ENCODE measurements at regions not wholly inside any gene's neighbourhood (a gene's known extent, or its start where the extent isn't known, plus 50 kb on each side); places are given as distances from the start of the nearest gene placed in this dataset.
"Not testable (repeated sequence)": the region's sequence is repeated elsewhere in the genome, so short reads cannot be mapped to it uniquely, and the experiment has no call there.

DNA sequence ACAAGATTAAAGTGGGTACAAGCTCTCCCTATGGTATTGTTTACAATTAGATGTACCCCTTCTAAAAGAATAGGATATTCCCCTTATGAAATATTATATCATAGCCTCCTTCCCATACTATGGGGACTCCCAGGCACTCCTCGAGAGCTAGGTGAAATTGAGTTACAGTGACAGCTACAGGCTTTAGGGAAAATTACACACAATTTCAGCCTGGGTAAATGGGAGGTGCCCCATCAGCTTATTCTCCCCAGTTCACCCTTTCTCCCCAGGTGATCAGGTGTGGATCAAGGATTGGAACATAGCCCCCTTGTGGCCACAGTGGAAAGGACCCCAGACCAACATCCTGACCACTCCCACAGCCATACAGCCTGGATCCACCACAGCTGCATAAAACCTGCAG, 73.3 kb downstream of the EIF1AY start:
- H3K4me3 ChIP-seq (ENCODE audit: low read depth in 1 of 3, low read length in 3 of 3); H3K36me3 ChIP-seq (ENCODE audit: control insufficient read depth in 4 of 4, insufficient read depth in 3 of 4, low read depth in 1 of 4, low read length in 3 of 4); DNase-seq (ENCODE audit: low spot score); H3K9ac ChIP-seq (ENCODE audit: low read depth in 1 of 2, low read length in 2 of 2); H3K9me3 ChIP-seq (ENCODE audit: control insufficient read depth in 4 of 4, low read length in 3 of 4); H3K27me3 ChIP-seq (ENCODE audit: control insufficient read depth in 4 of 4, insufficient read depth in 4 of 4, low read length in 3 of 4); H3K4me1 ChIP-seq (ENCODE audit: control insufficient read depth in 4 of 4, insufficient read depth in 4 of 4, low read length in 3 of 4); H3K27ac ChIP-seq (ENCODE audit: low read depth in 1 of 2, low read length in 2 of 2): not testable (repeated sequence)
- 29% methylated on average over 1 of the region's 1 CpG for WGBS
- peak in 1 of 2 donors; percentile 10 for TF ChIP-seq RAD21 (IDR thresholded peaks at IDR 0.05)

DNA sequence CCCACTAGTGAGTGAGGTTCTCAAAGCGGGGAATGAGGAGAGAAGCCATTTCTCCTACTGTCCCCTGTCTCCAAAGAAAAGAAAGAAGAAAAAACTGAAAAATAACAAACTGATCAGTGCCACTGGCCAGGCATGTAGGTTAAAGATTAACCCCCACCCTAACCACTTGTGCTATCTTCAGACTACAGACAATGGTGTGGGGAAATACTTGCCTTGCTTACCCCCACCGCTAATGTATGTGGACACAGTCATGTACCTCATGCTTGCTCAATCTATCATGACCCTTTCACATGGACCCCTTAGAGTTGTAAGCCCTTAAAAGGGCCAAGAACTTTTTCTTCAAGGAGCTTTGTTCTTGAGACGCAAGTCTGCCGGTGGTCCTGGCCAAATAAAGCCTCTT, 75.9 kb downstream of the EIF1AY start:
- TF ChIP-seq FOXA2 (IDR thresholded peaks at IDR 0.05) (no peak), RXRA (IDR thresholded peaks at IDR 0.05) (no peak), YY1 (IDR thresholded peaks at IDR 0.05) (no peak), TAF1 (conservative IDR thresholded peaks at IDR 0.05) (no peak), FOXA1 (IDR thresholded peaks at IDR 0.05) (no peak), GABPA (IDR thresholded peaks at IDR 0.05 in 1 of 2, conservative IDR thresholded peaks at IDR 0.05 in 1 of 2) (no peak), NR2F2 (IDR thresholded peaks at IDR 0.05) (no peak), EGR1 (IDR thresholded peaks at IDR 0.05; ENCODE audit: low read depth in 2 of 2) (no peak), SP1 (IDR thresholded peaks at IDR 0.05) (no peak), HNF4G (IDR thresholded peaks at IDR 0.05) (no peak), JUND (IDR thresholded peaks at IDR 0.05) (no peak)
- TF ChIP-seq, protein P1, sequence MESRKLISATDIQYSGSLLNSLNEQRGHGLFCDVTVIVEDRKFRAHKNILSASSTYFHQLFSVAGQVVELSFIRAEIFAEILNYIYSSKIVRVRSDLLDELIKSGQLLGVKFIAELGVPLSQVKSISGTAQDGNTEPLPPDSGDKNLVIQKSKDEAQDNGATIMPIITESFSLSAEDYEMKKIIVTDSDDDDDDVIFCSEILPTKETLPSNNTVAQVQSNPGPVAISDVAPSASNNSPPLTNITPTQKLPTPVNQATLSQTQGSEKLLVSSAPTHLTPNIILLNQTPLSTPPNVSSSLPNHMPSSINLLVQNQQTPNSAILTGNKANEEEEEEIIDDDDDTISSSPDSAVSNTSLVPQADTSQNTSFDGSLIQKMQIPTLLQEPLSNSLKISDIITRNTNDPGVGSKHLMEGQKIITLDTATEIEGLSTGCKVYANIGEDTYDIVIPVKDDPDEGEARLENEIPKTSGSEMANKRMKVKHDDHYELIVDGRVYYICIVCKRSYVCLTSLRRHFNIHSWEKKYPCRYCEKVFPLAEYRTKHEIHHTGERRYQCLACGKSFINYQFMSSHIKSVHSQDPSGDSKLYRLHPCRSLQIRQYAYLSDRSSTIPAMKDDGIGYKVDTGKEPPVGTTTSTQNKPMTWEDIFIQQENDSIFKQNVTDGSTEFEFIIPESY (IDR thresholded peaks at IDR 0.05) = no peak
- TF ChIP-seq, protein P2, sequence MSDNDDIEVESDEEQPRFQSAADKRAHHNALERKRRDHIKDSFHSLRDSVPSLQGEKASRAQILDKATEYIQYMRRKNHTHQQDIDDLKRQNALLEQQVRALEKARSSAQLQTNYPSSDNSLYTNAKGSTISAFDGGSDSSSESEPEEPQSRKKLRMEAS (IDR thresholded peaks at IDR 0.05) = no peak
- TF ChIP-seq, protein P3, sequence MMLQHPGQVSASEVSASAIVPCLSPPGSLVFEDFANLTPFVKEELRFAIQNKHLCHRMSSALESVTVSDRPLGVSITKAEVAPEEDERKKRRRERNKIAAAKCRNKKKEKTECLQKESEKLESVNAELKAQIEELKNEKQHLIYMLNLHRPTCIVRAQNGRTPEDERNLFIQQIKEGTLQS (IDR thresholded peaks at IDR 0.05) = no peak
- no peaks in the 10 kb centered on the region for H3K36me3 ChIP-seq (ENCODE audit: control insufficient read depth in 4 of 4, insufficient read depth in 3 of 4, low read depth in 1 of 4, low read length in 3 of 4)
- WGBS = 78% methylated on average over 4 of the region's 4 CpGs
- H3K9ac ChIP-seq (ENCODE audit: low read depth in 1 of 2, low read length in 2 of 2) = no peak overlapping the region
- H3K27ac ChIP-seq (ENCODE audit: low read depth in 1 of 2, low read length in 2 of 2) = no peak overlapping the region
- no peaks in the 10 kb centered on the region for H3K9me3 ChIP-seq (ENCODE audit: control insufficient read depth in 4 of 4, low read length in 3 of 4)
- no peak overlapping the region for H3K4me3 ChIP-seq (ENCODE audit: low read depth in 1 of 3, low read length in 3 of 3)
- no peaks in the 10 kb centered on the region for H3K27me3 ChIP-seq (ENCODE audit: control insufficient read depth in 4 of 4, insufficient read depth in 4 of 4, low read length in 3 of 4)
- DNase-seq (ENCODE audit: low spot score) = no peak
- no peaks in the 10 kb centered on the region for H3K4me1 ChIP-seq (ENCODE audit: control insufficient read depth in 4 of 4, insufficient read depth in 4 of 4, low read length in 3 of 4)

DNA sequence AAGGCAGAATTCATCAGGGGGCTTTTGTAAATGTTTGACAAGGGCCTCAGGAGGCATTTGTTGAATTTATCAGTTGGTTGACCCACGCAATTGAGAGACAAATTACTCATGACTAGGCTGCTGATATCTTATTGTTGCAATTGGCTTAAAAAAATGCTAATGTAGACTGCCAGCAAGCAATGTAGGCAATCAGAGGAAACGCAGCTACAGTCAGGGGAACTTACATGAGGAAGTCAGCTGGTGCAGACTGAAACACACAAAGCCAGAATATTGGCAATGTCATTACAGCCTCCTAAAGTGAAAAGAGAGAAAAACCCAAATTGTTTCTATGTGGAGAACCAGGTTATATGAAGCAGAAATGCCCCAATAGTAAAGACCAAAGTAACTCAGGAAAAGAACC, 83.9 kb downstream of the EIF1AY start:
- Histone ChIP-seq H3K27ac (ENCODE audit: low read depth in 1 of 2, low read length in 2 of 2) (no peak overlapping the region), H3K27me3 (ENCODE audit: control insufficient read depth in 4 of 4, insufficient read depth in 4 of 4, low read length in 3 of 4) (no peaks in the 10 kb centered on the region), H3K9ac (ENCODE audit: low read depth in 1 of 2, low read length in 2 of 2) (no peak overlapping the region), H3K9me3 (ENCODE audit: control insufficient read depth in 4 of 4, low read length in 3 of 4) (no peaks in the 10 kb centered on the region), H3K36me3 (ENCODE audit: control insufficient read depth in 4 of 4, insufficient read depth in 3 of 4, low read depth in 1 of 4, low read length in 3 of 4) (no peaks in the 10 kb centered on the region), H3K4me1 (ENCODE audit: control insufficient read depth in 4 of 4, insufficient read depth in 4 of 4, low read length in 3 of 4) (no peaks in the 10 kb centered on the region), H3K4me3 (ENCODE audit: low read depth in 1 of 3, low read length in 3 of 3) (no peak overlapping the region)
- WGBS = 56% methylated on average over 2 of the region's 2 CpGs
- no peak for TF ChIP-seq SP1 (IDR thresholded peaks at IDR 0.05)
- no peak for TF ChIP-seq NR2F2 (IDR thresholded peaks at IDR 0.05)
- TF ChIP-seq, protein P4, sequence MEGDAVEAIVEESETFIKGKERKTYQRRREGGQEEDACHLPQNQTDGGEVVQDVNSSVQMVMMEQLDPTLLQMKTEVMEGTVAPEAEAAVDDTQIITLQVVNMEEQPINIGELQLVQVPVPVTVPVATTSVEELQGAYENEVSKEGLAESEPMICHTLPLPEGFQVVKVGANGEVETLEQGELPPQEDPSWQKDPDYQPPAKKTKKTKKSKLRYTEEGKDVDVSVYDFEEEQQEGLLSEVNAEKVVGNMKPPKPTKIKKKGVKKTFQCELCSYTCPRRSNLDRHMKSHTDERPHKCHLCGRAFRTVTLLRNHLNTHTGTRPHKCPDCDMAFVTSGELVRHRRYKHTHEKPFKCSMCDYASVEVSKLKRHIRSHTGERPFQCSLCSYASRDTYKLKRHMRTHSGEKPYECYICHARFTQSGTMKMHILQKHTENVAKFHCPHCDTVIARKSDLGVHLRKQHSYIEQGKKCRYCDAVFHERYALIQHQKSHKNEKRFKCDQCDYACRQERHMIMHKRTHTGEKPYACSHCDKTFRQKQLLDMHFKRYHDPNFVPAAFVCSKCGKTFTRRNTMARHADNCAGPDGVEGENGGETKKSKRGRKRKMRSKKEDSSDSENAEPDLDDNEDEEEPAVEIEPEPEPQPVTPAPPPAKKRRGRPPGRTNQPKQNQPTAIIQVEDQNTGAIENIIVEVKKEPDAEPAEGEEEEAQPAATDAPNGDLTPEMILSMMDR (IDR thresholded peaks at IDR 0.05; ENCODE audit: low read depth, low read length, missing input control) = no peak
- TF ChIP-seq, protein P1 (IDR thresholded peaks at IDR 0.05) = no peak
- TF ChIP-seq RXRA (IDR thresholded peaks at IDR 0.05) = no peak
- no peak for TF ChIP-seq FOXA1 (IDR thresholded peaks at IDR 0.05)
- no peak for TF ChIP-seq HNF4A (conservative IDR thresholded peaks at IDR 0.05)
- DNase-seq (ENCODE audit: low spot score) = no peak
